Embryonic facial prominence (tissue), 1 donor: ENCODE measurements at regions not wholly inside any gene's neighbourhood (a gene's known extent, or its start where the extent isn't known, plus 50 kb on each side); places are given as distances from the start of the nearest gene placed in this dataset.
"Not testable (repeated sequence)": the region's sequence is repeated elsewhere in the genome, so short reads cannot be mapped to it uniquely, and the experiment has no call there.

ENCODE experiments used
- DNase-seq: peaks from one replicate; pipeline ENCODE4 v3.0.0-alpha.2; 2016; ENCODE audit errors: extremely low spot score

DNA sequence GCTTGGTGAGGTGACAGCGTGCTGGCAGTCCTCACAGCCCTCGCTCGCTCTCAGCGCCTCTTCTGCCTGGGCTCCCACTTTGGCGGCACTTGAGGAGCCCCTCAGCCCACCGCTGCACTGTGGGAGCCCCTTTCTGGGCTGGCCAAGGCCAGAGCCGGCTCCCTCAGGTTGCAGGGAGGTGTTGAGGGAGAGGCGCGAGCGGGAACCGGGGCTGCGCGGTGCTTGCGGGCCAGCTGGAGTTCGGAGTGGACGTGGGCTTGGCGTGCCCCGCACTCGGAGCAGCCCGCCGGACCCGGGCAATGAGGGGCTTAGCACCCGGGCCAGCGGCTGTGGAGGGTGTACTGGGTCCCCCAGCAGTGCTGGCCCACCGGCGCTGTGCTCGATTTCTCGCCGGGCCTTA, 134.2 kb upstream of the BASP1 start:
- DNase-seq: not testable (repeated sequence)

DNA sequence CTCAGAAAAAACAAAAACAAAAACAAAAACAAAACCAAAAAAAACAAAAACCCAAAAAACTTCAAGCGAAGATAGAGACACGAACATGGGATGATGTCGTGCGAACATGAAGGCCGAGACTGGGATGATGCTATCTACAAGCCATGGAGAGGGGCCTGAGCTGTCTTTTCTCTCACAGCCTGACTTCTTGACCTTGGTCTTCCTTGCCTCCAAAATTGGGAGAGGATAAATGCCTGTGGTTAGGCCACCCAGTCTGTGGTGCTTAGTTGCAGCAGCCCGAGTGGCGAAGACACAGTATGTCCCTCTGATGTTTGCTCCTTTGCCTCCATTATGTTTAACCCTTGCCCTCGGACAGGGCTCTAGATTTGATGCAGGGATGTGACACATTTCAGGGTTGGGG, 130.4 kb upstream of the BASP1 start:
- DNase-seq: no peak

DNA sequence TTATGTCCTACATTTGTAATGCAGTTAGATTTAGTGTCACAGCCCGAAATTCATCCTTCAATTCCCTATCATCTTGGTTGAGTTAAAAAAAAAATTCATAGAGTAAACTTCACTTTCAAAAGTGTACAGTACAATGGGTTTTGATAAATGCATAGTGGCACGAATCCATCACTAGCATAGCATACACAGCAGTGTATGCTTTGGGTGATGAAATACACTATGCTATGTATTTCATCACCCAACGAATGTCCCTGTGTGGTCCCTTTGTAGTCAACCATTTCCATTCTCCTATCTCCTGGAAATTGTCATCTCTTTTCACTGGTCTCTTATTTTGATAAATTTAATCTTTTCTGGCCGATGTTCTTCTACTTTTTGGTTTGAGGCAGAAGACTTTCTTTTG, 129.4 kb upstream of the BASP1 start:
- DNase-seq: no peak

DNA sequence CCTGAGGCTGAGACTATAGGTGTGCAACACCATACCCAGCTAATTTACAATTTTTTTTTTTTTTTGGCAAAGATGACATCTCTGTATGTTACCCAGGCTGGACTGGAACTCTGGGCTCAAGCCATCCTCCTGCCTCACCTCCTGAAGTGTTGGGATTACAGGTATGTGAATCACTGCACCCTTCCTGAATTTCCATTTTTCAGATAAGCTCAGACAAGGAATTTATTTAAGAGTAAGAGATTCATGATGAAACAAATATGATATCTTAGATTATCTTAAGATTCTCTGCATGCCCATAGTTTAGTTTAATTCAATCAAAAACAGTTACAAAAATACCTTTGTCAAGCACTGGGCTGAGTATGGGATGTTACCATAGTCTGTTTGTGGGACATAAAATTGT, 128.4 kb upstream of the BASP1 start:
- DNase-seq: no peak

DNA sequence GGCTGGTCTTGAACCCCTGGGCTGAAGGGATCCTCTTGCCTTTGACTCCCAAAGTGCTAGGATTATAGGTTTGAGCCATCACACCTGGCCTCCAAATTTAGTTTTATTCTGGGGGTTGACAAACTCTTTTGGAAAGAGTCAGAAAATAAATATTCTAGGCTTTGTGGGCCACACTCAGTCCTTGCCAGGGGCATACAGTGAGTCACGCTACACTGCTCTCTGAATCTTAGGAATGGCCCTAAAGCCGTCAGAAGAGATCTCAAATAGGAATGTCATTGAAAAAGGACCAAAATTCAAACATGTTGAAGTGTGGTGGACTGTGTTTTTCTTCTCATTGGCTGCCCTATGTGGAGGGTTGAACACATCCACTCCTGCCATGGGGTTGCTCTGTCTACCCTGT, 127.7 kb upstream of the BASP1 start:
- no peak for DNase-seq

DNA sequence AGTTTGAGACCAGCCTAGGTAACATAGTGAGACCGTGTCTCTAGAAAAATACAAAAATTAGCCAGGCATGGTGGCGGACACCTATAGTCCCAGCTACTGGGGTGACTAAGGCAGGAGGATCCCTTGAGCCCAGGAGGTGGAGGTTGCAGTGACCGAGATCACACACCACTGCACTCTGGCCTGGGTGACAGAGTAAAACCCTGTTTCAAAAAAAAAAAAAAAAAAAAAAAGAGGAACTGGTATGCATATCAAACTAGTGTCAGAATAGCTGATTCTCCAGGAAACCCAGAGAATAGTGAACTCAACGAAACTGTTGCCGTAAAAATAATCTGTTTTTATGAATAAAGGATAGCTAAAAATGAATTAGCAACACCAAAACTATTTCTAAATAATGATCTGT, 126.6 kb upstream of the BASP1 start:
- no peak for DNase-seq

DNA sequence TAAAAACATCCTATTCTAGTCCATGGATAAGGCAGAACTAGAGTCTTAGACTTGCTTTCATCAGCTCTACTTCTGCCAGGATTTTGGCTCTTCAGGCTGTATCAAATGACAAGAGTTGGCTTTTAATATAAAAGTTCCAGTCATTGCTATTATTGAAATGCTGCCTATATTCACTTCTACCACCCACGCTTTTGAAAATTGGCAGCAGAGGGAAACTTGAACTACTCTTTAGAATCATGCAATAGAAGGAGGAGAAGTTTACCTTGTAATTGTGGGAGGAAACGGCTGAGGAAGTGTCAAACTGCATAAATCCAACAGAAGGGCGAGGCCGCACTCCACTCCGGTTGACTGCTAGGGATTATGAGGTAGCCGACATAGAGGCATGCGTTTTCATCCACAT, 122.6 kb upstream of the BASP1 start:
- peak; percentile 61 for DNase-seq

DNA sequence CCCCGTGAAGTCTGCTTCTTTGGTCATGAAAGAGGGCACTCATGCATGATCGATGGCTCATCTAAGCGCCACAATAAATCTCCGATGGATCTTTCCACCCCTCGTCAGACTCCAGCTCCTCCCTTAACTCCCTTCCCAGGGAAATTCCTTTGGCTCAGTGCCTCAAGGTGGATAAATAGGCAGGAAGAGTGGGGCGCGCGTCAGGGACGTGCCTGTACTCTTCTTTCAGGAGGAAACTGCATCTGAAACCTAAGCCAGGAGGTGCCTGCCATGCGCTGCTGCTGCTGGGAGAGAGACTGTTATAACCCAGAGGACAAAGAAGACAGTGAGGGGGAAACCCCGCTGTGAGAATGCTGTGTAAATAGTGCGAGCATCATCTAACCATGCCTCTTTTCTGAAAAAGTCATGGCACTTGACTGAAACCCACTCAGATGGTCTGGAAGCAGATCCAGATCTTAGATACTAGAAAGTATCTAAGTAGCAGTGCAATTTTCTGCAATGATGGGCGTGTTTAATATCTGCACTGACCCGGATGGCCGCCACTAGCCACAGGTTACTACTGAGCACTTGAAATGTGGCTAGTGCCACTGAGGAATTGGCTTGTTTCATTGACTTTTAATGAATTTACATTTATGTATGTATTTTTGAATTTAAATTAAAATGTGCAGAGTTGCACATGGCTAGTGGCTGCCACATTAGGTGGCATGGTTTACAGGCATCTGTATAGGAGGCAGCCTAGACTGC, 120.3 kb upstream of the BASP1 start:
- no peak for DNase-seq

DNA sequence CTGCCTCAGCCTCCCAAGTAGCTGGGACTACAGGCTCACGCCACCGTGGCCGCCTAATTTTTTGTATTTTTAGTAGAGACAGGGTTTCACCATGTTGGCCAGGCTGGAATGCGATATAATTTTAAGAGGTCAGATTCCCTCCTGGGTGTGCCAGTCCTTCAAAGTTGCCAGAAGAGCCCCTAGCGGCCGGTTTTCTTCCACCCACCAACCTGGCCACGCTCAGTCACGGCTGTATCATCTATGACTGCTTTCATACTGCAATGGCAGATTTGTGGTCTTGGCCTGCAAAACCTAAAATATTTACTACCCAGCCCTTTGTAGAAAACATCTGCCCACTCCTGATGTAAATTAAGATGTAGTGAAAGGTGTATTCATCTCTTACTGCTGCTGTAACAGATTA, 117.5 kb upstream of the BASP1 start:
- DNase-seq: no peak

DNA sequence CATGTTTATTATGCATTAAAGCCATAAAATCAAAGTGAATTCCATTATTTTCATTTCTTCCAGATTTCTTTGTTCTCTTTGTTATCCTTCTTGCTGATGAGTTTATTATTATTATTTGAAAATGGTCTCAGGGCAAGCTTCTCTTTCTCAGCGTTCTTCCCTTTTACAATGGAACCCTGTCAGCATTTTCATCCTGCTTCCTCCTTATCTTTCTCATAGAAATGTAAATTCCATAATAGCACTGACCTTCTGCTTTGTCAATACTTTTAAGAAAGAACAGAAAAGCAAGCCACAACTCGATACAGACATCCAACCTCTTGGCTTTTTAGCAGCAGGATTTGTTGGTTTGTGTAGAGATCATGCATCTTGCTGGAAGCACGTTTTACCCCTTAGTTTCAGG, 114.0 kb upstream of the BASP1 start:
- no peak for DNase-seq

DNA sequence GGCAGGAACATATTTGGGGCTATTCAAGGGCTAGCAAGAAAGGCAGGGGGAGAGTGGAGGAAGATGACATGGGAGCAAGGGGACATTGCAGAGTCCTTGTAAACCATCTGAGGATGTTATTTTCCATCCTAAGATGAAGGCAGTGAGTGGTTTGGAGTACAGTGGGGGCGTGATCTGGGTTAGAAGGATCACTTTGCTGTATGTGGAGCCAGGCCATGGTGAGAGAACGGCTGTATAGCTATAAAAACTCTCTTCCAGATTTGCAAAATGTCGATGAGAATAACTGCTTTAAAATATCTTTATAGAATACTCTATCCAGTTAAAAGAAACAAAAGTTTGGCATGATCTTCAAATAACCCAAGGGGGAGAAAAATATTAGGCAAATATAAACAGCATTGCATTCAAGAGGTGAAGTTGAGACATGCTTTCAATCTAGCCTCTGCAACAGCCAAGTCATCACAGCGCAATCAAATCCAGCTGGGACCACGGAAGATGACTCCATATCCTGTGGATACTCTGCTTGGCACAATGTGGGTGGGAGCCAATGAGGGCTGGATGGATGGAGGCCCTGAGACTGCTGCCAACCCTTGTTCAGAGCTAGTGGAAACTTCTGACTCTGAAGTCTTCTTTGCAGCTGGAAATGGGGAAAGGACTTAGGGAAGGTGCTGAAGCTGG, 111.5 kb upstream of the BASP1 start:
- peak; percentile 56 for DNase-seq

DNA sequence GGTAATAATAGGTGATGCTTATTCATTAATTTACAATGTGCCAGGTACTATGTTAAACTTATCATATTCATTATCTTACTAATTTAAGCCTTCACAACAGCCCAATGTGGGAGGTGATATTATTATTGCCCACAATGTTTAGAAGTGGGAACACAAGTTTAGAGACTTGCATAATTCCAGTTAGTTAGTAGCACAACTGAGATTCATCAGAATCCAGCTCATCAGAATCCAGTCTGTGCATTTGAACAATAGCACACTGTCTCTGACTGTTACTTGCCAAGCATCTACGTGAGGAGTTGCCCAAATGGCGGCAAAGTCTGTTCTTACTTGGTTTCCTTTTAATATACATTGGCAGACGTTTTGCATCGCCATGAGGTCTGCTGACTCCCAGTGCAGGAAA, 110.9 kb upstream of the BASP1 start:
- no peak for DNase-seq

DNA sequence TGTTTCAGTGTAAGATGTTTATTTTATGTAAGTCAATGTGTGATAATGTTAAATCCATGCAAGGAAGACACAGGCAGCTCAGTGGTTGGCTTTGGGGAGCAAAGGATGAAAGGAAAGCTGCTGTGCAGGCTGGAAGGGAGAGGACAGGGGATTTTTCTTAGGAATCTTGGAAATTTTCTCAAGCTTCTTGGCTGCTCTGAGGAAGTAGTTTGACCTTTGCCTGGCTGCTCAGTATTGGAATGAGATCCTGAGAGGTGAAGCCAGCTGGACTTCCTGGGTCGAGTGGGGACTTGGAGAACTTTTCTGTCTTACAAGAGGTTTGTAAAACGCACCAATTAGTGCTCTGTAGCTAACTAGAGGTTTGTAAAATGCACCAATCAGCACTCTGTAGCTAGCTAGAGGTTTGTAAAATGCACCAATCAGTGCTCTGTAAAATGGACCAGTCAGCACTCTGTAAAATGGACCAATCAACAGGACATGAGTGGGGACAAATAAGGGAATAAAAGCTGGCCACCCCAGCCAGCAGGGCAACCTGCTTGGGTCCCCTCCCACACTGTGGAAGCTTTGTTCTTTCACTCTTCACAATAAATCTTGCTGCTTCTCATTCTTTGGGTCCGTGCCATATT, 105.2 kb upstream of the BASP1 start:
- not testable (repeated sequence) for DNase-seq

DNA sequence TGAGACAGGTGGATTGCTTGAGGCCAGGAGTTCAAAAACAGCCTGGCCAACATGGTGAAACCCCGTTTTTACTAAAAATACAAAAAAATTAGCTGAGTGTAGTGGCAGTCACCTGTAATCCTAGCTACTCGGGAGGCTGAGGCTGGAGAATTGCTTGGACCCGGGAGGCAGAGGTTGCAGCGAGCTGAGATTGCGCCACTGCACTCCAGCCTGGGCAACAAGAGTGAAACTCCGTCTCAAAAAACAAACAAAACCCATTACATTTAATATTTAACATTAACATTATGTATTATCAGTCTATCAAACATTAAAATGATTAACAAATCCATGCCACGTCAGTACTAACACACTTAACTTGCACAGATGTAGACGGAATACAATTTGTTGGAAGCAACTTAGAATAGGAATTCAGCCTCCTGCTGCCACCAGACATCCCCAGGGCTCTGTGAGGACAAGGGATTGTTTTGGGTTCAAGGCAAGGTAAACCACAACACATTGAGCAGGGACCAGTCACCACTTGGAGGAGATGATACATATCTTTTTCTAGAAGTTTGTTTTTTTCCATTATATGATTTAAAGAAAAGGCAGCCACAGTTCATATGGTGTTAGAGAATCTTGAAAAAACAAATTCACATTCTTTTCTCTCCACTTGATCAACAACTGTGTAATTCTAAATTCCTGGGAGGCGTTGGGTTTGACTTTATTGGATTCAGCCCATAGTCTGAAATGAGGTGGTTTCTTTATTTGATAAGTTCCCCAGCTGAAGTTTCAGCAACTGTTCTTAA, 104.1 kb upstream of the BASP1 start:
- no peak for DNase-seq

DNA sequence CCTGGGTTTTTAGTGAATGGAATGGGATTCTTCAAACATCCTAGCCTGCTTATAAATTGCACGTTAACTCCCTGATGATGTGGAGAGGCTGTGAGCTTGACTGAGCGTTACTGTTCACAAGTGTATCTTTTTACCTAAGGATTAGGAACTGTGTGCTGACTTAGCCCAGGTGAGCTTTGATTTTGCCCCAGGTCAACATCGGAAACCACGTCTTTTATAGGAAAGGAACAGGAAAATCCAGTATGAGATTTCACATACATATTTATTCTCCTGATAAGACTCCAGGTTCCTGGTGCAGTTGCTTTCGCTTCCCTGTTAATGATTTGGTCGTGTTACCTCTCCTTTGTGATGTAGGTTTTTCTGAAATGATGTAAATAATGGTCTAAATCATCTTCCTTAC, 103.2 kb upstream of the BASP1 start:
- no peak for DNase-seq

DNA sequence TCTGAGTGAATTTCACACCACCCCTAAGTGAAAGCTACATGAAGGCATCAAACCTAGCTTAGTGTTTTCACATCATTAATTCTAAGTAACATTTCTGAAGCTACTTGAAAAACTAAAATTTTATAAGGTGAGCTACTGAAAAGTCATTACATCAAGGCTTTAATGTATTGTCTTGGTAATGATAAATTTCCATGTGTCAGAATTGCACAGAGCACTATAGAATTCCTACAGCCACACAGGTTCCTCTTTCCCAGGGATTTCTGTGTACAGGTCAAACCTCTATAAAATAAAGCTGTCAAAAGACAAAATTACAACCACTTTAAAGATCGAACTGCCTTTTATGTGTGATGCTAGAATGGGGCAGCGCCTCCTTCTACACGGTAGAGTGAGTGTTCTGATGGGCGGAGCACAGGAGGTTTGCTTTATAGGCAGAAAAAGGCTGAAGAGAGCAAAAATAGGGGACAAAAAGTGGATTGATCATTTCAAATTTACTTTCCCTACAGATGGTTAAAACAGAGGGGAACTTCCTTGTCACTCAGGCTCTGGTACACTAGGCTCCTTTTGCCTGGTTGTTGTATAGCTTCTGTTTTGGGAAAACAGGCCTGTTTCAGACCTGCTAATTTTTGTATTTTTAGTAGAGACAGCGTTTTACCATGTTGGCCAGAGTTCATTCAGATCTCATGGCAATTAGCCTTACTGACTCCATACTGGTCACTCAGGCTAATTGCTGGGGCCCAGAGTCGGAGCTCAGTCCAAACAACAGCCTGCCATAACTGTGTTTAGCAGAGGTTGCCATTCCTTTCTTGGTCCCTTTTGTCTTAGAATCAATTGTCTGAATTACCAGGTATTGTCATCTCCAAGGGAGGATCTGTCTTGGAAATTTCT, 102.5 kb upstream of the BASP1 start:
- no peak for DNase-seq

DNA sequence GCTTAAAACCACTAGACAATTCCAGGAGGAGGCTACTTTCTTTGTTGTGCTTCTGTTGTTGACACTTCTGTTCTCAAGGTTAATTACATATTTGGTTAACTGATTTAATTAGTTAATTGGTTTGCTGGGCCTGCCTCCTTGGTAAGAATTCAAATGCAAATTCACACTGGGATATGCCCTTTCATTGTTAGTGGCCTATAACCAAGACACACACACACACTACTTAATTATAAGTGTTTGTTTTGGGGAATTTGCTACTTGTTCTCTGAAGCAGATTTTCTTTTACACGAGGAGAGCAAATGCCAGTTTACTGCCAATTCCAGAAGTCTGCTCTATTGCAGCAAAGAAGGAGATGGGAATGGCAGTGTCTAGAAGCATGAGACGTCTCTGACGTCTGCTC, 101.6 kb upstream of the BASP1 start:
- no peak for DNase-seq

DNA sequence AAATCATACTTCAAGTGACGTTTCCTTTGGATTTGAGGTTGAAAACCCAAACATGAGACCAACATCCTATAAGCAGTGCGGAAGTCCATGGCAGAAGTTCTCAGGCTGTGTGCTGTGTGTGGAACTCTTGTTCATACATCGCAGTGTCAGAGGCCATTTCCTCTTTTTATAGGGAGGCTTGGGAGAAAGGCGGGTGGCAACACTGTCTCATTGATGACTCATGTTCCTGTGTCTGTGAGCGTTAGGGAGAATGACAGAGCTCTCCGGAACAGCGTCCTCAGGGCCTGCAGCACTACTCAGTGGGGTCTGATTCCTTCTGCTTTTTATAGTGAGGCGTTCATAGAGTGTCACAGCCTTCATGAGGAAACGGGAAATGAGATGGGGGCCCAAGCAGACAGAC, 98.8 kb upstream of the BASP1 start:
- no peak for DNase-seq

DNA sequence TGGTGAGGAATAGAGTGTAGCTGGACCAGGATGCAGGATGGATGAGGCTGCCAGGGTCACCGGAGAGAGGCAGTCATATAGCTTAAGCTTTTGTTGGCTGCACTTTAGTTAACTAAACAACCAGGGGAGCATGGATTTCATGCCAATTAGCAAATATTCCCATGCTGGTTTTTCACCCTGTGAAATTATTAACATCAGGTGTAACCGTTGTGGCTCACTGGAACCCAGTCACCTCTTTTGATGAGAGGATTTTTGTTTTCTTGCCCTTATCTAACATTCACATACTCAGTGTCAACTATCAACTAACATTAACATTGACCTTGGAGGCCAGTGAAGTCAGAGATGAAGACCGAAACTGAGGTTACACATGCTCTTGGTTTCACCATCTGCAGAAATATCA, 97.2 kb upstream of the BASP1 start:
- DNase-seq: no peak

DNA sequence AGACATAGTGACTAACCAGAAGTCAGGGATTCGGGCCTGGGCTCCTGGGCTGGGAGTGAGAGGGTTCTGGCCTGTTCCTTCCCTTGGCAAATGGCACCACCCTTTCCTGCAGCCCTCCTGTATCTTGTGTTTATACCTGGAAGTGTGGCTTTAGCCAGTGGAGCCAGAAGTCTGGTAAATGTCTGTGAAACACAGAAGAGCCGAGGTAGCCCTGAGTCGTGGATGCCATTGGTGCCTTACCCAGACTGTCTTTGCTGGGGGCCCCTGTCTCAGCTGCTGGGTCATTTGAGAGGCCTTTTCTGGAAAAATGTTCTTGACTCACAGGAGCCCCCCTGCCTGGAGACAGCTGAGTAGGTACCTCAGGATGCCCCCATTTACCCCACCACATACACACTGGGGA, 95.7 kb upstream of the BASP1 start:
- DNase-seq: no peak

DNA sequence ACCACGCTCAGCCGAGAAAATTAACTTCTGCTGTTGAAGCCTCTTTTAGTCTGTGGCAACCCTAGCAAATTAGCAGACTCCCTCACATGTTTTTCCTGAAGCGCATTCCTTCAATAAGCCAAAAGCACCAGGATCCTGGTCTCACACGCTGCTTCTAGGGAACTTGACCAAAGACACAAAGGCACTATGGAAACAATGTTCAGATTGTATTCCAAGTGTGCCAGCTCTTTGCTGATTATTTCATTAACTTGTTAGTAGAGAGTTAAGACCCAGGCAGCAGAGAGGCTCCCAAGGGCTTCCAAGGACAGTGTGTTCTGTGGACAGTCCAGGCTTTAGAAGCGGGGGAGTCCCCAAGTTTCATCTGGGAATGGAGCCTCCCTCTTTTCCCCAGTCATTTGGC, 94.4 kb upstream of the BASP1 start:
- DNase-seq: no peak
